ENCODE measurements at regions not wholly inside any gene's neighbourhood (a gene's known extent, or its start where the extent isn't known, plus 50 kb on each side); places are given as distances from the start of the nearest gene placed in this dataset.

GRCh38 chr17:54844233-54844632 lies 56.4 kb upstream of the TOM1L1 start:
- DNase-seq: no peak

DNA sequence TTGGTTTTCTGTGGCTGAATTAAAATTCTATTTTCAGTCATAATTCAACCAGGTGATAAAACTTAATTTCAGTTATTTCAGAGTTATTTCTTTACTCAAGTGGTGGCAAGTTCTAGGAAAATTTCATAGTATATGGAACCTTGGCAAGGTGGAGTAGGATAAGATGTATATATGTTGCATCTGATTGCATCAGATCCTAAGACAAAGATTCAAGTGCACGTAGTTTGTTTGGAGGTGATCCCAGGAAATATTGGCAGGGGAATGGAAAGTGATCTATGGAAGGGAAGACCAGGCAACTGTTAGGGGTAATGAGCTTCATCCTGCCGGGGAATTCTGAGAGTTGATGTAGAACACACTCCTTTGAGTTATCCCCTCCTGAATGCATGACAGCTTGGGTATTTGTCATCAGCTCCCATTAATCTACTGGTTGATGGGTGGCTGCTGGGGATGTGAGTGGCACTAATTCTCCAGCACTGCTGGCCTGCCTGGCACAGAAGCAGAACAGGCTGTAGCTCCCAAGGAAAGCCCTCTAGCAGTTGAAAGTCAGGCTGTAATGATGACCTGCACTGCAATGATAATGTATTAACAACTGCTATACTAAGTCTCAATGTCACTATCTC lies 52.2 kb upstream of the TOM1L1 start:
- DNase-seq: no peak

- DNase-seq: no peak
Measured at GRCh38 chr17:54849660-54850059, 51.0 kb upstream of the TOM1L1 start.
